ENCODE measurements at regions not wholly inside any gene's neighbourhood (a gene's known extent, or its start where the extent isn't known, plus 50 kb on each side); places are given as distances from the start of the nearest gene placed in this dataset.

DNA sequence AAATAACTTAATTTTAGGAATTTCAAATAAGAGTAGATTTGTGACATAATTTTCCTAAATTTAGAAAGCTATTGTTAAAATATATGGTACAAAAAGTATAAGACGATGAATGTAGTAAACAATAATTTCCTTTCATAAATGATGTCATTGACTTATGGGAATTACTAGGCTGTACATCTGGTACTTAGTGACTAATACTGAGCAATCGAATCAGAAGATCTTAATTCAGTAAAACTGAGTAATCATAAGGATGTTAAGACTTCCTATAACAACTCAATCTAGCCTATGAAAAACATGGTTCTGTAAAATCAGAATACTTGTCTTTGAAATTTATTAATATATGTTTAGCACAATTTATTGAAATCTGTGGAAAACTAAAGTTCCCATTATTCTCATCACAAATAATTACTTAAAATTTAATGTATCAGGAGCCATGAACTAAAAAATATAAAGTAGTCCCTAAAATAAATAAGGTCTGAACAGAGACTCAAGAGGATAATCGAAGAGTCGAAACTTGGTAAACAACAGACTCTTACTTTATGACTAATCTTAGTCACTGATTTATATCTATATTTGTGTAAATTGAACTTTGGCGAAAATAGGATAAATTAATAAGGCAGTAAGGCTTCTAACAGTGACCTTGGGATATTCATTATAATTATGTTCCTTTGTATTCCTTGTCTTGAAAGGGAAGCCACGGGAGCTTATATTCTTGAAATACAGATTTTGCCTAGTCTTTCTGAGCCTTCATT, 142.1 kb downstream of the HGF start:
- no peaks in the 10 kb centered on the region for H4K20me1 ChIP-seq (ENCODE audit: insufficient read depth, low read length)
- no peak overlapping the region for H3K27ac ChIP-seq (ENCODE audit: low read depth, low read length, poor library complexity, severe bottlenecking)

DNA sequence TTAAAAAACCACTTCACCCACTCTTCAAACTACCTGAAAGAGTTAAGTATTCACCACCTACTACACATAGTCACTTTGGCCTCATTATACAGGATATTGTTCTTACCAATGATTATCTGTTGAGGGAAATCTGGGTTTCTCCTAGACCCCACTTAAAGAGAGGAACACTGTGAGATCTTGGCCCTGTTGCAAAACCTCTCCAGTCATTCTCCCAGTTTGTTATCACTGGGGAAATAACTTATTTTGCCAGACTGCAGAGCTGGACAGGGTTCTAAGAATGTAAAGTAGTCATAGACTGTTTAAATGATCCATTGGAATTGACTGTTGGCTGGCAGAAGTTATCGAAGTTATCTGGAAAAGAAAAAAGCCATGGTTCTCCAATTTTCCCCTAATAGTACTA, 143.8 kb downstream of the HGF start:
- no peak for TF ChIP-seq EZH2 (IDR thresholded peaks at IDR 0.05; ENCODE audit: borderline replicate concordance, low read length)
- TF ChIP-seq, protein P1, sequence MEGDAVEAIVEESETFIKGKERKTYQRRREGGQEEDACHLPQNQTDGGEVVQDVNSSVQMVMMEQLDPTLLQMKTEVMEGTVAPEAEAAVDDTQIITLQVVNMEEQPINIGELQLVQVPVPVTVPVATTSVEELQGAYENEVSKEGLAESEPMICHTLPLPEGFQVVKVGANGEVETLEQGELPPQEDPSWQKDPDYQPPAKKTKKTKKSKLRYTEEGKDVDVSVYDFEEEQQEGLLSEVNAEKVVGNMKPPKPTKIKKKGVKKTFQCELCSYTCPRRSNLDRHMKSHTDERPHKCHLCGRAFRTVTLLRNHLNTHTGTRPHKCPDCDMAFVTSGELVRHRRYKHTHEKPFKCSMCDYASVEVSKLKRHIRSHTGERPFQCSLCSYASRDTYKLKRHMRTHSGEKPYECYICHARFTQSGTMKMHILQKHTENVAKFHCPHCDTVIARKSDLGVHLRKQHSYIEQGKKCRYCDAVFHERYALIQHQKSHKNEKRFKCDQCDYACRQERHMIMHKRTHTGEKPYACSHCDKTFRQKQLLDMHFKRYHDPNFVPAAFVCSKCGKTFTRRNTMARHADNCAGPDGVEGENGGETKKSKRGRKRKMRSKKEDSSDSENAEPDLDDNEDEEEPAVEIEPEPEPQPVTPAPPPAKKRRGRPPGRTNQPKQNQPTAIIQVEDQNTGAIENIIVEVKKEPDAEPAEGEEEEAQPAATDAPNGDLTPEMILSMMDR (IDR thresholded peaks at IDR 0.05; ENCODE audit: low read length), result no peak
- H3K9me2 ChIP-seq (ENCODE audit: low read depth, low read length), result no peaks in the 10 kb centered on the region
- H2AFZ ChIP-seq (ENCODE audit: low read length), result 0 out of 2 replicates have a peak overlapping the region, but pooled peaks have one; percentile 14
- no peak overlapping the region for H3K4me2 ChIP-seq (ENCODE audit: low read length)
- H3K9ac ChIP-seq (ENCODE audit: low read length), result no peak overlapping the region
- no peak overlapping the region for H3K4me3 ChIP-seq (ENCODE audit: low read depth, low read length, poor library complexity, severe bottlenecking)
- H3K9me3 ChIP-seq (ENCODE audit: low read length), result no peaks in the 10 kb centered on the region
- H3K4me1 ChIP-seq (ENCODE audit: insufficient read depth, low read length, severe bottlenecking), result peaks cover 17% of the 10 kb centered on the region
- no peak overlapping the region for H3K27ac ChIP-seq (ENCODE audit: low read depth, low read length, poor library complexity, severe bottlenecking)
- 0 out of 2 replicates have a peak, but pooled peaks cover 2% of the 10 kb centered on the region for H3F3A ChIP-seq (ENCODE audit: insufficient read depth, low read length)
- no peaks in the 10 kb centered on the region for H4K20me1 ChIP-seq (ENCODE audit: insufficient read depth, low read length)
- H3K27me3 ChIP-seq (ENCODE audit: insufficient read depth, low read length), result no peaks in the 10 kb centered on the region
- H3K79me2 ChIP-seq (ENCODE audit: insufficient read depth, low read length), result no peaks in the 10 kb centered on the region
- H3K36me3 ChIP-seq (ENCODE audit: insufficient read depth, low read length), result no peaks in the 10 kb centered on the region

More for the DNA sequence above, 142.1 kb downstream of the HGF start:
- Histone ChIP-seq H3K4me1 (ENCODE audit: insufficient read depth, low read length, severe bottlenecking) (peaks cover 17% of the 10 kb centered on the region), H3F3A (ENCODE audit: insufficient read depth, low read length) (0 out of 2 replicates have a peak, but pooled peaks cover 2% of the 10 kb centered on the region), H3K9me3 (ENCODE audit: low read length) (no peaks in the 10 kb centered on the region), H3K9me2 (ENCODE audit: low read depth, low read length) (no peaks in the 10 kb centered on the region), H2AFZ (ENCODE audit: low read length) (0 out of 2 replicates have a peak overlapping the region, but pooled peaks have one; percentile 40), H3K27me3 (ENCODE audit: insufficient read depth, low read length) (no peaks in the 10 kb centered on the region), H3K79me2 (ENCODE audit: insufficient read depth, low read length) (no peaks in the 10 kb centered on the region), H3K4me3 (ENCODE audit: low read depth, low read length, poor library complexity, severe bottlenecking) (no peak overlapping the region), H3K4me2 (ENCODE audit: low read length) (no peak overlapping the region), H3K36me3 (ENCODE audit: insufficient read depth, low read length) (no peaks in the 10 kb centered on the region), H3K9ac (ENCODE audit: low read length) (no peak overlapping the region)
- no peak for TF ChIP-seq EZH2 (IDR thresholded peaks at IDR 0.05; ENCODE audit: borderline replicate concordance, low read length)
- TF ChIP-seq, protein P1 (IDR thresholded peaks at IDR 0.05; ENCODE audit: low read length), result no peak

DNA sequence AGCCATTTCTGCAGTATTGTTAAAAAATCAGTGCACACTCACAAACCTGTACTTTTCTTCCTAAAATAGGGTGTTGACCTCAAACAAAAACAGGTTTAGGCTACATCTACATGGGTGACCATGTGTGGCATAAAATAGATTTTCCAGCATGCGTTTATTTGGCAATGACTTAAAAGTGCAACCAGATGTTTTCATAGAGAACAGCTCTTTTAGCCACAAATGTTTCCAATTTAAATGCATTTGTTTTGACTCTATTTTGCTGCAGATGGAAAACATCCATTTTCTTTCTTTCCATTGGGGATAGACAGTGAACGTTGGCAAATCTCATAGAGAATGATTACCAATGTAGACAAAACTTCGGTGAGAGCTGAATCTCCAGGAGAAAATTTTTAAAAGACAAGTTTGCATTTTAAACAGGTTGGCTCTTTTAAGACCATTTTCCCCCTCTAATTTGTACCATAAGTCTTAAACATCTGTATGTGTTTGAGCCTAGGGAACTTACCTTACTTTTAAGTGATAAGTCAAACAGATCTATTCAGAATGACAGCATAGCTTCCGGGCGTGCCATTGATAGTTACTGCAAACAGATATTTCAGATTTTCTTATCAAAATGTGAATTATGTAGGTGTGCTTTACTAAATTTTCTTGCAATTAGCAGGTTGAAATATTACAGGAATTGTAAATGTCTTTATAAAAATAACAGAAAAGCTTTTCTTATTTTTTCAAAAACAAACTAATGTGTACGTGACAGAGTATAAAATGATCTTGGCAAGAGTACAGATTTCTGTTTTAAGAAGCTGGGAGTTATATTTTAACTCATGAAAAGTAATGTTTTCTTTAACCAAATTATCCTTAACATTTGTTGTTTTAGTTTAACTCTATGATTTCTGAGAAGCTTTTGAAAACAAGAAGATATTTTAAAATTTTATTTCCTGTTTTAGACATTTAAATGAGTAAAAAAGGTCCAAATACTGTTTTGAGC, 144.9 kb downstream of the HGF start:
- no peak overlapping the region for H3K9ac ChIP-seq (ENCODE audit: low read length)

More for the DNA sequence above, 144.9 kb downstream of the HGF start:
- H3K27ac ChIP-seq (ENCODE audit: low read depth, low read length, poor library complexity, severe bottlenecking), result peak overlapping the region; percentile 23
- H3K4me1 ChIP-seq (ENCODE audit: insufficient read depth, low read length, severe bottlenecking), result peaks cover 17% of the 10 kb centered on the region
- no peak for TF ChIP-seq EZH2 (IDR thresholded peaks at IDR 0.05; ENCODE audit: borderline replicate concordance, low read length)
- TF ChIP-seq, protein P1 (IDR thresholded peaks at IDR 0.05; ENCODE audit: low read length), result no peak
- H3K9me3 ChIP-seq (ENCODE audit: low read length), result no peaks in the 10 kb centered on the region
- no peak overlapping the region for H3K4me3 ChIP-seq (ENCODE audit: low read depth, low read length, poor library complexity, severe bottlenecking)
- H3F3A ChIP-seq (ENCODE audit: insufficient read depth, low read length), result 0 out of 2 replicates have a peak, but pooled peaks cover 2% of the 10 kb centered on the region
- peak overlapping the region; percentile 37; the same call in 1 of the 2 replicates for H2AFZ ChIP-seq (ENCODE audit: low read length)
- H3K79me2 ChIP-seq (ENCODE audit: insufficient read depth, low read length), result no peaks in the 10 kb centered on the region
- peak overlapping the region; percentile 2; the same call in 1 of the 2 replicates for H3K4me2 ChIP-seq (ENCODE audit: low read length)
- H3K9me2 ChIP-seq (ENCODE audit: low read depth, low read length), result no peaks in the 10 kb centered on the region
- H3K36me3 ChIP-seq (ENCODE audit: insufficient read depth, low read length), result no peaks in the 10 kb centered on the region
- no peaks in the 10 kb centered on the region for H4K20me1 ChIP-seq (ENCODE audit: insufficient read depth, low read length)
- no peaks in the 10 kb centered on the region for H3K27me3 ChIP-seq (ENCODE audit: insufficient read depth, low read length)

Measured in OCI-LY1 (cell line).